ENCODE measurements at regions not wholly inside any gene's neighbourhood (a gene's known extent, or its start where the extent isn't known, plus 50 kb on each side); places are given as distances from the start of the nearest gene placed in this dataset.

GRCh38 chr10:114714281-114714741 lies 56.2 kb upstream of the ABLIM1 start (continued):
- TF ChIP-seq KLF1 (tag by site-specific recombination; IDR thresholded peaks at IDR 0.05) (no peak), ZNF629 (tag by site-specific recombination; IDR thresholded peaks at IDR 0.05) (peak; percentile 72), GLI4 (tag by site-specific recombination; IDR thresholded peaks at IDR 0.05) (no peak), ZBTB6 (tag by site-specific recombination; IDR thresholded peaks at IDR 0.05) (no peak), ZNF777 (tag by site-specific recombination; IDR thresholded peaks at IDR 0.05; ENCODE audit: borderline replicate concordance) (no peak), ZNF112 (tag by site-specific recombination; IDR thresholded peaks at IDR 0.05) (no peak), HIC1 (tag by site-specific recombination; IDR thresholded peaks at IDR 0.05) (no peak), PRDM10 (tag by site-specific recombination; IDR thresholded peaks at IDR 0.05) (peak; percentile 88), ZBTB8A (tag by site-specific recombination; IDR thresholded peaks at IDR 0.05) (no peak), ZBTB11 (tag by site-specific recombination; conservative IDR thresholded peaks at IDR 0.05; ENCODE audit: low read depth) (no peak), ZNF561 (tag by site-specific recombination; IDR thresholded peaks at IDR 0.05; ENCODE audit: borderline replicate concordance) (no peak; the same call in 1 of the 2 replicates), ZNF843 (tag by site-specific recombination; IDR thresholded peaks at IDR 0.05) (peak; percentile 33), KLF8 (tag by site-specific recombination; IDR thresholded peaks at IDR 0.05) (peak; percentile 41; the same call in 1 of the 2 replicates), BCL11A (tag by site-specific recombination; IDR thresholded peaks at IDR 0.05; ENCODE audit: low read depth) (no peak), KLF9 (tag by site-specific recombination; IDR thresholded peaks at IDR 0.05; ENCODE audit: low read depth) (no peak), ZNF292 (tag by site-specific recombination; IDR thresholded peaks at IDR 0.05; ENCODE audit: borderline replicate concordance, low read depth) (no peak), ZNF433 (tag by site-specific recombination; IDR thresholded peaks at IDR 0.05; ENCODE audit: low read depth) (no peak), ZNF19 (tag by site-specific recombination; IDR thresholded peaks at IDR 0.05; ENCODE audit: low read depth) (no peak), ZNF704 (tag by site-specific recombination; IDR thresholded peaks at IDR 0.05) (no peak), ZNF26 (tag by site-specific recombination; IDR thresholded peaks at IDR 0.05) (no peak), ZNF341 (tag by site-specific recombination; IDR thresholded peaks at IDR 0.05; ENCODE audit: low read depth) (0 out of 2 replicates have a peak, but pooled peaks have one; percentile 19), ZNF488 (tag by site-specific recombination; IDR thresholded peaks at IDR 0.05) (no peak), ZNF48 (tag by site-specific recombination; IDR thresholded peaks at IDR 0.05) (no peak), ZNF169 (tag by site-specific recombination; IDR thresholded peaks at IDR 0.05) (no peak), ZNF76 (tag by site-specific recombination; IDR thresholded peaks at IDR 0.05; ENCODE audit: borderline replicate concordance, low read depth) (no peak)
